K562 (cell line): ENCODE measurements at regions not wholly inside any gene's neighbourhood (a gene's known extent, or its start where the extent isn't known, plus 50 kb on each side); places are given as distances from the start of the nearest gene placed in this dataset.

Experiments used
- ATAC-seq: fragments of 200-7000 bp; cut with Tn5 transposase; 3 replicates; pipeline ENCODE4 v1.9.1; 2020; ENCODE audit warnings: moderate library complexity
- BruUV-seq: library from RNA; stranded (reverse); fragments of 400-500 nt; replicated peaks from 2 replicates; lab custom pipeline; 2021; lab: Mats Ljungman, UMichigan
- CTCF ChIA-PET: fragments of 300-600 bp; formaldehyde crosslinking; extraction: SDS; loops from one replicate; lab custom pipeline; 2021; ENCODE audit warnings: low intra/inter-chr PET ratio; lab: Yijun Ruan, JAX
- POLR2A ChIA-PET: fragments of 300-600, 350-650 bp; sonication (Branson Sonifier 250); formaldehyde crosslinking; extraction: SDS; loops from one replicate; lab custom pipeline; 2021; ENCODE audit warnings: antibody characterized with exemption, inconsistent platforms; lab: Yijun Ruan, JAX
- DNase-seq, 4 experiments: peaks; one replicate each; pipeline versions ENCODE4 v3.0.0 to v3.0.0-alpha.2; 2011 to 2018; ENCODE audit warnings: low spot score in 3 of 4, mixed read lengths in 3 of 4; ENCODE audit errors: extremely low read depth in 1 of 4
- FAIRE-seq: peaks from 2 replicates; lab custom pipeline; 2011; peaks lifted over from hg19 to GRCh38; lab: Jason Lieb, UNC
- H2AFZ ChIP-seq: 2 replicates; pipeline ENCODE4 v1.6.0; 2011; ENCODE audit warnings: low read depth, low read length, control low read depth, inconsistent platforms
- H3K27ac ChIP-seq: fragments of 200-600 bp; 3 replicates; pipeline ENCODE4 v1.8.0; 2011; ENCODE audit warnings: low read depth, mild to moderate bottlenecking, control low read depth, inconsistent platforms, low read length, moderate library complexity, mixed read lengths; ENCODE audit errors: extremely low read depth
- H3K27me3 ChIP-seq, 2 experiments: fragments of 300-600 bp in 1 of 2; 2 replicates in 1 of 2; 3 replicates in 1 of 2; pipeline versions ENCODE4 v1.6.0 to v1.8.0; 2011; ENCODE audit warnings: inconsistent platforms in 2 of 2, low read length in 2 of 2, mild to moderate bottlenecking in 1 of 2, mixed read lengths in 1 of 2, moderate library complexity in 1 of 2; ENCODE audit not compliant: control insufficient read depth in 2 of 2, insufficient read depth in 2 of 2
- H3K36me3 ChIP-seq: fragments of 300-600 bp; 3 replicates; pipeline ENCODE4 v1.8.0; 2011; ENCODE audit warnings: mild to moderate bottlenecking, low read length, inconsistent platforms; ENCODE audit not compliant: control insufficient read depth, insufficient read depth
- H3K4me1 ChIP-seq, 2 experiments: fragments of 200-600 bp in 1 of 2; replicated peaks in 1 of 2; 2 replicates in 1 of 2; 3 replicates in 1 of 2; pipeline versions ENCODE4 v1.5.1 to v1.8.0; 2011; ENCODE audit warnings: inconsistent platforms in 2 of 2, low read length in 2 of 2, mild to moderate bottlenecking in 1 of 2, mixed read lengths in 1 of 2, moderate library complexity in 1 of 2; ENCODE audit not compliant: control insufficient read depth in 2 of 2, insufficient read depth in 2 of 2
- H3K4me2 ChIP-seq: 2 replicates; pipeline ENCODE4 v1.6.1; 2011; ENCODE audit warnings: low read length, control low read depth, inconsistent platforms, mixed read lengths; ENCODE audit not compliant: insufficient read depth
- H3K4me3 ChIP-seq: fragments of 200-600 bp; sonication (generic), shearing (Covaris generic); 2 replicates; pipeline ENCODE4 v1.5.1; 2016; ENCODE audit warnings: control low read depth, inconsistent platforms
- H3K79me2 ChIP-seq: fragments of 200-600 bp; 3 replicates; pipeline ENCODE4 v1.8.0; 2011; ENCODE audit warnings: low read length, inconsistent platforms; ENCODE audit not compliant: control insufficient read depth, insufficient read depth
- H3K9ac ChIP-seq, 2 experiments: 2 replicates each; pipeline versions ENCODE4 v1.6.0 to v1.6.1; 2011; ENCODE audit warnings: low read depth in 2 of 2, low read length in 2 of 2, control low read depth in 1 of 2, inconsistent platforms in 1 of 2, mild to moderate bottlenecking in 1 of 2, mixed read lengths in 1 of 2; ENCODE audit not compliant: insufficient read depth in 1 of 2
- H3K9me1 ChIP-seq: one replicate; pipeline ENCODE4 v1.6.0; 2011; ENCODE audit warnings: inconsistent platforms, mild to moderate bottlenecking, low read length, moderate library complexity; ENCODE audit not compliant: control insufficient read depth, insufficient read depth
- H3K9me3 ChIP-seq: replicated peaks from 2 replicates; pipeline ENCODE4 v1.5.1; 2011; ENCODE audit warnings: low read depth, low read length, inconsistent platforms; ENCODE audit not compliant: control insufficient read depth, insufficient read depth
- H4K20me1 ChIP-seq: replicated peaks from 2 replicates; pipeline ENCODE4 v1.6.1; 2011; ENCODE audit warnings: low read length, inconsistent platforms, mixed read lengths; ENCODE audit not compliant: control insufficient read depth, insufficient read depth
- ATF1 ChIP-seq, 2 experiments: fragments of 450-650 bp in 1 of 2; IDR thresholded peaks; 2 replicates each; pipeline ENCODE4 v1.6.1; 2016; ENCODE audit warnings: missing compliant biosample characterization in 1 of 2, missing genetic modification characterization in 1 of 2
- HDAC2 ChIP-seq: fragments of 450-650 bp; IDR thresholded peaks from 2 replicates; pipeline ENCODE4 v1.6.1; 2016; ENCODE audit warnings: mild to moderate bottlenecking
- HNRNPL ChIP-seq: fragments of 200-400 bp; formaldehyde crosslinking; IDR thresholded peaks from 2 replicates; pipeline ENCODE4 v1.6.1; 2017; ENCODE audit warnings: low read depth, mild to moderate bottlenecking, low read length
- IRF9 ChIP-seq: fragments of 450-650 bp; IDR thresholded peaks from 2 replicates; pipeline ENCODE4 v1.6.1; 2016; ENCODE audit warnings: missing biosample characterization, missing genetic modification characterization
- MAFF ChIP-seq: IDR thresholded peaks from 2 replicates; pipeline ENCODE4 v1.6.1; 2012; ENCODE audit warnings: low read length, improper control_type of control experiment
- NFIC ChIP-seq: fragments of 450-650 bp; IDR thresholded peaks from 2 replicates; pipeline ENCODE4 v1.6.1; 2017; ENCODE audit warnings: mild to moderate bottlenecking, inconsistent platforms
- RBM22 ChIP-seq: fragments of 200-400 bp; formaldehyde crosslinking; IDR thresholded peaks from 2 replicates; pipeline ENCODE4 v1.6.1; 2018; ENCODE audit warnings: low read length, low read depth; ENCODE audit not compliant: poor library complexity, severe bottlenecking
- SMAD2 ChIP-seq: fragments of 150-350 bp; IDR thresholded peaks from 2 replicates; pipeline ENCODE4 v1.6.1; 2014; ENCODE audit warnings: low read depth, mild to moderate bottlenecking, low read length
- SREBF2 ChIP-seq: sonication (generic); formaldehyde crosslinking; IDR thresholded peaks from 2 replicates; pipeline ENCODE4 v1.4.0; 2020; ENCODE audit warnings: mild to moderate bottlenecking, missing genetic modification reagents
- TEAD1 ChIP-seq, 2 experiments: fragments of 450-650 bp in 1 of 2; sonication (generic) in 1 of 2; formaldehyde crosslinking; IDR thresholded peaks; 2 replicates each; pipeline versions ENCODE4 v1.4.0 to v1.8.0; 2020 to 2022; ENCODE audit warnings: mild to moderate bottlenecking in 2 of 2, missing genetic modification reagents in 1 of 2
- ZNF696 ChIP-seq: fragments of 250-450 bp; sonication (Bioruptor Pico); conservative IDR thresholded peaks from 2 replicates; pipeline ENCODE4 v1.4.0; 2020; ENCODE audit warnings: mild to moderate bottlenecking, moderate library complexity
- WGBS: fragments of 100-300 bp; shearing (Covaris generic); methylation state at CpG from one replicate; pipeline ENCODE4 v1.1.6; 2016; ENCODE audit warnings: low coverage, mixed read lengths; ENCODE audit not compliant: insufficient coverage; ENCODE audit errors: missing lambda C conversion rate; 5-methylcytosine and 5-hydroxymethylcytosine counted together
- in situ Hi-C: fragments of 300-500 bp; cut with MboI; formaldehyde crosslinking; loops from 4 replicates; pipeline ENCODE4 v1.15.0; 2018; ENCODE audit warnings: inconsistent platforms, mixed read lengths
- intact Hi-C: fragments of 100-400 bp; cut with micrococcal nuclease; formaldehyde crosslinking; loops from 2 replicates; pipeline ENCODE4 v1.14.2; 2022

- no peak for TF ChIP-seq RBM22
- TF ChIP-seq TEAD1 (CRISPR knock-in tag; IDR thresholded peaks at IDR 0.05) = no peak
- no peak for TF ChIP-seq ATF1 (CRISPR knock-in tag; IDR thresholded peaks at IDR 0.05)
- no peak for TF ChIP-seq ATF1 (tag; IDR thresholded peaks at IDR 0.05)
- no peak for TF ChIP-seq IRF9
- TF ChIP-seq SREBF2 (CRISPR knock-in tag) = no peak
- TF ChIP-seq HDAC2 = no peak
- TF ChIP-seq MAFF = no peak
- no peak for TF ChIP-seq ZNF696
- TF ChIP-seq HNRNPL = no peak
- TF ChIP-seq, all 486 proteins: peak for 0
These were observed 100.4 kb upstream of the SATB2 start (continued) for GRCh38 chr2:199558156-199558555.

GRCh38 chr2:199556527-199557285 is 99.0 kb upstream of the SATB2 start:
- H3K4me3 ChIP-seq = no peak overlapping the region
- no peak overlapping the region for H3K4me2 ChIP-seq
- no peak overlapping the region for H3K27ac ChIP-seq
- no peak overlapping the region for H2AFZ ChIP-seq
- no peaks in the 10 kb centered on the region for H3K9me3 ChIP-seq
- H3K9me1 ChIP-seq = no peaks in the 10 kb centered on the region
- ATAC-seq (no peak), DNase-seq (no peak), FAIRE-seq (no peak)
- TF ChIP-seq SMAD2 (no peak), NFIC (peak; percentile 59)
- no TSS peak for BruUV-seq
- H3K4me1 ChIP-seq = no peaks in the 10 kb centered on the region; a peak in 1 of 5 replicates
- ChIA-PET CTCF (no interaction called here), POLR2A (no interaction called here)
- H3K36me3 ChIP-seq = no peaks in the 10 kb centered on the region
- peaks cover 0 to 26% of the 10 kb centered on the region in 2 experiments; a peak in 3 of 5 replicates for H3K27me3 ChIP-seq
- WGBS = 1% methylated on average over 9 of the region's 12 CpGs
- H3K9ac ChIP-seq = no peak overlapping the region
- in situ Hi-C loops (no loop called here), intact Hi-C loops (no loop called here)
- H4K20me1 ChIP-seq = no peaks in the 10 kb centered on the region
- H3K79me2 ChIP-seq = no peaks in the 10 kb centered on the region
